ENCODE measurements at regions not wholly inside any gene's neighbourhood (a gene's known extent, or its start where the extent isn't known, plus 50 kb on each side); places are given as distances from the start of the nearest gene placed in this dataset.
"Not testable (repeated sequence)": the region's sequence is repeated elsewhere in the genome, so short reads cannot be mapped to it uniquely, and the experiment has no call there.

DNA sequence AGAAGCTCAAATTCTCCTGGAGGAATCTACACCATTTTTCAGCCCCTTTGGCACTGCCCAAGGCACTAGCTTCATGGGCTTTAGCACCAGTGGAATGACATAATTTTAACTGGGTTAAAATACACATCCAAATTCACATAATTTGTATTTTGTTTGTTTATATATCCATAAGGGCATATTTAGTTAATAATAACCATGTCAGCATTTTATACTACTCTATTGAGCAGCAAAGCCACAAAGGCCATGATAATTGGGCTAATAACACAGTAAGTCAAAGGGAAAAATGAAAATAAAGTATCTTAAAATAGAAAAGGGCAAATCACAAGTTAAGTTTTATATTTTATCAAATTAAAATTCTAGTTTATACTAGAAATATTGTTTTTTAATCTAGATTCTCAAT, 262.7 kb upstream of the TACR3 start:
- DNase-seq, result no peak

DNA sequence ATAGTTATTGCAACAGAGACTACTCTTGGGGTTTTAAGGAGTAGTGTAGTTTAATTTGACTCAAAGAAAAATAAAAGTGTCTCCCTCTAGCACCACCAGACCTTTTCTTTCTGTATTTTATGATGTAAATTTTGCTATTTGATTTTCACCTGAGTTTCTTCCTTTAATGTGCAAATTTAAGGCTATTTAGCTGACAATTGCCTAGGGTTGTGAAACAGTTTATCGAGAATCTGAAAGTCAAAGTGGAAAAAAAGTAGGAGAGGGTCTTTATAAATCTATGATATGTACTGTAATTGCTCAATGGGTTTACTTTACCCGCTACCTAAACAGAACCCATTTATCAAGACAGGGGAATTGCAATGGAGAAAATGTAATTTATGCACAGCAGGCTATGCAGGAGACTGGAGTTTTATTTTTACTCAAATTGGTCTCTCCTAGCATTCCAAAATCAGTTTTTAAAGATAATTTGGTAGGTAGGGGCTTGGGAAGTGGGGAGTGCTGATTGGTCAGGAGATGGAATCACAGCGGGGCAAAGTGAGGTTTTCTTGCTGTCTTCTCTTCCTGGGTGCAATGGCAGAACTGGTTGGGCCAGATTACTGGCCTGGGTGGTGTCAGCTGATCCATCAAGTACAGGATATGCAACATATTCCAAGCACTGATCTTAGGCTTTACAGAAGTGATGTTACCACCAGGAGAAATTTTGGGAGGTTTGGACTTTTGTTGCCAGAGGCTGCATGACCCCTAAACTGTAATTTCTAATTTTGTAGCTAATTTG, 228.6 kb upstream of the TACR3 start:
- no peak for DNase-seq

DNA sequence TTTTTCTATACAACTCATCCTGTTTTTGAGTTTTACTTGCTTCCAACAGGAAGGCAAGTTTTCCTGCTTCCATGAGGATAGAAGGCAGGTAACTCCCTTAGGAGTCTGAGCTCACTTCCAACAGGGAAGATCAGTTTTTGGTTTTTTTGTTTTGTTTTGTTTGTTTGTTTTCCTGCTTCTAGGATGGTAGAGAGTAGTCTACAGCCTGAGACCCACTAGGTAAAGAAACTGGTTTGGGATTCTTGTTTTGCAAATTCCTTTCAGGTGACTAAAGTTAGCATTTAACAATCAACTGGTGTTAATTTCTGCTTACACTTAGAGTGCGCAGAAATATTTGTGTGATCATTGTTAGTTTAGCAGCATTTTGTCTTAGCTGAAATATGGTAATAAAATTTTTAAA, 227.8 kb upstream of the TACR3 start:
- DNase-seq, result no peak

DNA sequence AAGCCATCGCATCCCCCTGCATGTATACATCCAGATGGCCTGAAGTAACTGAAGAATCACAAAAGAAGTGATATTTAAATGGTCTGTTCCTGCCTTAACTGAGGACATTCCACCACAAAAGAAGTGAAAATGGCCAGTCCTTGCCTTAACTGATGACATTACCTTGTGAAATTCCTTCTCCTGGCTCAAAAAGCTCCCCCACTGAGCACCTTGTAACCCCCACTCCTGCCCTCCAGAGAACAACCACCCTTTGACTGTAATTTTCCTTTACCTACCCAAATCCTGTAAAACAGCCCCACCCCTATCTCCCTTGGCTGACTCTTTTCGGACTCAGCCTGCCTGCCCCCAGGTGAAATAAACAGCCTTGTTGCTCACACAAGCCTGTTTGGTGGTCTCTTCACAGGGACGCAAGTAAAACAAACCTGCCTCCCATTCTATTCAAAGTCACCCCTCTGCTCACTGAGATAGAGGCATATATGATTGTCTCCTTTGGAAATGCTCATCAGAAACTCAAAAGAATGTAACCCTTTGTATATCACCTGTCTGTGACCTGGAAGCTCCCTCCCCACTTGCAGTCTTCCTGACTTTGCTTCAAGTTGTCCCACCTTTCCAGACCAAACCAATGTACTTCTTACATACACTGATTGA, 227.0 kb upstream of the TACR3 start:
- not testable (repeated sequence) for DNase-seq

DNA sequence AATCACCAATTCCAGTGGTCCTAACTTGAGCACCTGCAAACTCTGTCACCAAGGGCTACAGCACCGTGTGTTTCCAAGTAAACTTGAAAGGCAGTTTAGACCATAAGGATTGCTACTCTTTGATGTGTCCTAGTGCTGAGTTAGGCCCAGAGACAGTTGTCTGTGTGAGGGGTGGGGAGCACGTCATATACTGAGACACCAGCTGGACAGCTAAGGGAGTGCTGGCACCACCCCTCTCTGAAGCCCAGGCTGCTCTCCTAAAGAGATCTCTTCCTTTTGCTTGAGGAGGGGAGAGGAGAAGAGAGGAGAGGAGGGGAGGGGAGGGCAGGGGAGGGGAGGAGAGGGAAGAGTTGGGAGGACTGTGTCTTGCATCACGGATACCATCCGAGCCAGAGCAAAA, 218.7 kb upstream of the TACR3 start:
- no peak for DNase-seq

DNA sequence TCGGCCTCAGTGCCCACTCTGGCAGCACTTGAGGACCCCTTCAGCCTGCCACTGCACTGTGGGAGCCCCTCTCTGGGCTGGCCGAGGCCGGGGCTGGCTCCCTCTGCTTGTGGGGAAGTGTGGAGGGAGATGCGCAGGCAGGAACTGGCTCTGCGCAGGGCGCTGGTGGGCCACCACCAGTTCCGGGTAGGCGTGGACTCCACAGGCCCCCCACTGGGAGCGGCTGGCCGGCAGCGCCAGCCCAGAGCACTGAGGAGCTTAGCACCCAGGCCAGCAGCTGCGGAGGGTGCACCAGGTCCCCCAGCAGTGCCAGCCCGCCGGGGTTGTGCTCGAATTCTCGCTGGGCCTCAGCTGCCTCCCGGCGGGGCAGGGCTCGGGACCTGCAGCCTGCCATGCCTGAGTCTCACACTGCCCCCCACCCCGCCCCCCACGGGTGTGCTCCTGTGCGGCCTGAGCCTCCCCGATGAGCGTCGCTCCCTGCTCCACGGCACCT, 216.9 kb upstream of the TACR3 start:
- no peak for DNase-seq

DNA sequence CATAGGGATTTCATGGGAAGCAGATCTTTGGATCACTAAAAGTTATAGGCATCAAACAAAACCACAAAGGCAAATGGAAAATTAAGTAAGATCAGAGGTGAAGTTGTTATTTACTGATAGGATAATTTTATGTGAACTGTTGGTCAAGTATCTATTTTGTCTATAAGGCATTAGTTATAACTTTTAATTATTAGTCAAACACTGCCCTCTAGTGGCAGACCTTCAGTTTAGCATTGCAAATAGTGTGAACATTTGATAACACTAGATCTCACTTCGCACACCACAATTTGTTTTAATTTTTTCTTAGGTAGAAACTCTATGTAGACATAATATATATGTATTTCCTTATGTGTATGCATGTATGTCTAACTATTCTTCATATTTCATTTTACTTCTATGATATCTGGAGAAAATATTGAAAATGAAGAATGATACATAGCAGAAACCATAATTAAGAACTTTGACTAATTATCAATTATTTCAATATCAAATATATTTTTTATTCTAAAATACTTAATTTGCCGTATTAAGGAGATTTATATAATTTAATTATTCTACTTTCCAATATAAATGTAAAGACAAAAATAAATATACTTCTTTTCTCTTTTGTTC, 214.5 kb upstream of the TACR3 start:
- DNase-seq, result peak; percentile 25 to 51

DNA sequence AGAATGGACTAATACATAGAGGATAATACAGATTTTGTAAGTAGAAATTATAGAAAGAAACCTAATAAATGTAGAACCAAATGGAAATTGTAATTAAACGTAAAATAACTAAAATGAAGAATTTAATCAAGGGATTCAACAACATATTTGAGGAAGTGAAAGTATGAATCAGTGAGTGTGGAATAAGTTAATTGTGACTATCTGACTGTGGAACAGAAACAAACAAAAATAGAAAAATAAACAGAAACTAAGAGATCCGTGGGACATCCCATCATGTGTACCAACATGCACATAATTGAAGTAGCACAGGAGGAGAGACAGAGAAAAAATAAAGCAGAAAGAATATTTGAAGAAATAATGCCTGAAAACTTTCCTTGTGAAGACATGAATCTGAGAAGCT, 208.6 kb upstream of the TACR3 start:
- no peak for DNase-seq

DNA sequence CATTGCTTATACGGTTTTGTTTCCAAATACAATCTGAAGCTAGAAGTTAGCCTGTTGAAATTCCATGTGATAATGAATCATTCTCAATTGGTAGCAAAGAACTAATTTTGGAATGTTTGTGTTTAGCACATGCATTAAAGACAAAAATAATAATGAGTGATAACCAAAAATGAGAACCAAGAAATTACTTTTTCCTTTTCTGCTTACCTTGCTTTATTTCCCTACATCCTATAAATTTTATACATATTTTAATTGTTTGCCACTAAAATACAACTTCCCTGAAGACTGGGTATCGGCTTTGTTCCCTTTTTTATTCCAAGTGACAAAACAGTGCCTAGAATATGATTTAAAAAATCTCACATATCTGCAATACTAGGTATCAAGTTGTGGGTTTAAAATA, 203.8 kb upstream of the TACR3 start:
- no peak for DNase-seq

DNA sequence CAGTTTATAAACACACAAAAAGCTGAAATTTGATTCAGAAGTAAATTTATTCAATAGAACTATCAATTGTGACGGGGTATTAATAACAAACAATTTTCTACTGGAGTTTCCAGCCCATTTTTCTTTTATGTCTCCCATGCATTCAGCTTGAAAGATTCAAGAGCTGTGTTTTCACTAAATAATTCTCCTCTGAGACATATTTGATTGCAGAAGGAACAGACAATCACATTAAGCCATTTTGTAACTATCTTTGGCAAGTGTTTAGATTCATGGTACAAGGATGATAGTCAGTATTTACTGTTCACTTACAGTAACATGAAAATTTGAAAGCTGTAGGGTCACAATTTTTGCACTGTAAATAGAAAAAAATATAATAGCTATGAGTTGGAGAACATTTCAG, 198.4 kb upstream of the TACR3 start:
- DNase-seq, result no peak

DNA sequence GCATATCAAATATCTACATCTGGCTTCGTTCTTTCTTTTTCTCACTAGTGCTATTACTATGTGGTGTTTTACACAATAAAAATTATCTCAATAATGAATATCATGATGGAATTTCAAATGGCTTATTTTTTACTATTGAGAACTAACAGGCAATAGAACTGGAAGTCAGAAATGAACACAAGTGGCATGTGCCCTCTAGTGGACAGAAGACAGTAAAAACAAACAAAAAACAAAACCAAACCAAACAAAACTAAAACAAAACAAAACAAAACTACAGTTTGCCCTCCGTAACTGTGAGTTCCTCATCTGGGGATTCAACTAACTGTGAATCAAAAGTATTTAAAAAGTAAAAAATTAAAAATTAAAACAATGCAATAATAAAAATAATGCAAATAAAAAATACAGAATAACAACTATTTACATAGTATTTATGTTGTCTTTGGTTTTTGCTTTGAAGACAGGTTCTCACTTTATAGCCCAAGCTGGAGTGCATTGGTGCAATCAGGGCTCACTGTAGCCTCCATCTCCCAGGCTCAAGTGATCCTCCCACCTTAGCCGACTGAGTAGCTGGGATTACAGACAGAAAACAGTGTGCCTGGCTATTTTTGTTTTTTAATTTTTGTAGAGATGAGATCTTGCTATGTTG, 195.6 kb upstream of the TACR3 start:
- peak in 1 of 2 donors; percentile 6 for DNase-seq

DNA sequence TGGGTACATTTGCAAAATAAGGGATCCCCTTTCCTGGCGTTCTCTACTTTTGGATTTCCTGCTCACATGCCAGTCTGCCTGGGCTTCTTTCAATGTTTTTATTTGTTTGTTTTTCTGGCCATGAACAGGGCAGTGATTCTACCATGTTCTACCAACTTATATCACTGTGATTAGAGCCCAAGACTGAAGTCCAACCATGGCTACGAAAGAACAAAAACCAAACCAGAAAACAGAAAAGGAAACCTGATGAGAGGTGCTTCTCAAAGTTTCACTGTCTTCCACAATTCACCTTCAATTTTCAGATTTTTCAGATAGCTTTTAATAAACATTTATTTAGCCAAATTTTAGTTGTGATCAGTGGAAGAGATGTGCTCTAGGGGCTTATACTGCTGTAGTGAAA, 187.6 kb upstream of the TACR3 start:
- DNase-seq, result no peak

DNA sequence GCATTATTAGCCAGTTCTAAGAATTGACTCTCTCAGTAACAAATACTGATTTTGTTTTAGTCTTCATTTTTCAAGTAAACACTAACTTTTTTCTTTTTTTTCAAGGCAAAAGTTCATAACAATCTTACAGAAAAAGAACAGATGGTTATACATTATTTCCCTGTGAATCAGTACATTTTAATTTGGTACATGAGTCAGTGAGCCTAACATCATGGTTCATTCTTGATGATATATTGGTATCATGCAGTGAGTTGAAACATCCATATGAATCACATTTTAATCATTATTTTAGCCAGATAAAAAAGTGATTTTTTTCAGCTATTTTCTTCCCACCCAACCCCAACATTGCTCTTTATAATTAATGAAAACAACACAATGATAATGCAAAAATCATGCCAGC, 184.3 kb upstream of the TACR3 start:
- no peak for DNase-seq

DNA sequence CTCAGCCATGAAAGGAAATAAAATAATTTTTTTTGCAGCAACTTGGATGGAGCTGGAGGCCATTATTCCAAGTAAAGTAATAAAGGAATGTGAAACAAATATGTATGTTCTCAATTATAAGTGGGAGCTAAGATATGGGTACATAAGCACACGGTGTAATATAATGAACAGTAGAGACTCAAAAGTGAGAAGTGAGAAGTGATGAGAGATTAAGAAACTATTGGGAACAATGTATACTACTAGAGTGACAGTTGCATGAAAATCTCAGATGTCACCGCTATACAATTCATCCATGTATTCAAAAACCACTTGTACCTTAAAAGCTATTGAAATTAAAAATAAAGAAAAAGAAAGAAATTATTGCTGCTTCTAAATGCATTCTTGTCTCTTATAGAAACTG, 182.9 kb upstream of the TACR3 start:
- no peak for DNase-seq

DNA sequence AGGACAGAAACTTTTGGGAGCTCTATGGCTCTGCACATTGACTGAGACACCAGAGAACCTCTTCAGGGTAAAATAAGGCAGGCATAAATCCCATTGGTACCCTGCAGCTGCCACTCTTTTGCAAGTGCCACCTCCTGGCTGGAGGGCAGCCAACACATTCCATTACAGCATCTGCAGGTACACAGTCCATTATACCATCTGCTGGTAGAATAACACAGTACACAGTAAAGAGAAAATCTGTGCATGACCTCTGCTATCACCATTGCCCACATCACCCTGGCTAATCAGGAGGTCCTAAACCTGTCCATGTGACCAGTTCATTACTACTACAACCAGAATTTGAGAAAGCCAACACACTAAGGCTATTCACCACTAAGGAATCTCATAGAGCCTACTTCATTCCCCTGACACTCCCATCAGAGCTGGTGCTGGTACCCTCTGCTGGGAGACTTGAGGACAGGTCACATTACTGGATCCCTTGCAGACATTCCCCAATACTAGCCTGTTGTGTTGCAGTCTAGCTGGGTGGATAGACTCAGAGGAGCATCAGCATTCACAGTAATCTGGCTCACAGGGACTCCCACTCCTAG, 176.2 kb upstream of the TACR3 start:
- no peak for DNase-seq

DNA sequence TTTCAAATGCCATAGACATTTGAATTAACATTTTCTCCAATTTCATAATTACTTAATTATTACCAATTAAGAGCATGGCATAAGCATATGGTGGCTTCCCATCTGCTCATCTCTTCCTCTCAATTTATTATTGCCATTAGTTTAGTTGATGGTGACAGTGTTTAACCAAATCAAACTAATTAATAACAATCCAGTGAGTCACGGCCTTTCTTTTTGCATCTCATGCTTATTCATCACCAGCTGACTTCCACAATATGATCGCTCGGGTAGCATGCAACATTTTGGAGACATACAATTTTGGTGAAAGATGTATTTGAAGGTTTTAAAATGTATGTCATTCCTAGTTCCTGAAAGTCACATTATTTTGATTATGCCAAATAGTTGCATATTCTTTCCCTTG, 172.8 kb upstream of the TACR3 start:
- no peak for DNase-seq

DNA sequence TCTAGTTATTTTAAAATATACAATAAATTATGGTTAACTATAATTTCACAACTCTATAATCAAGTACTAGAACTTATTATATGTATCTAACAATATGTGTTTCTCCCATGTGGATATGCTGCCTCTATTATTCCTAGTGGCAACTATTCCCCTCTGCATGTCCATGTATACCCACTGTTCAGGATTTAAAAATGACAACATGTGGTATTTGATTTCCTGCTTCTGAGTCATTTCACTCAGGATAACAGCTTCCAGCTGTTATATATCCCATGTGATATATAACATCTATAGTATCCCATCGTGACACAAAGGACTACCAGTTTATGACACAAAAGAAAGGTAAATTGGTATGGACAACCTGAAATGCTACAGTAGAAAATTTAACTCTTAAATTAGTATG, 167.4 kb upstream of the TACR3 start:
- DNase-seq, result no peak

DNA sequence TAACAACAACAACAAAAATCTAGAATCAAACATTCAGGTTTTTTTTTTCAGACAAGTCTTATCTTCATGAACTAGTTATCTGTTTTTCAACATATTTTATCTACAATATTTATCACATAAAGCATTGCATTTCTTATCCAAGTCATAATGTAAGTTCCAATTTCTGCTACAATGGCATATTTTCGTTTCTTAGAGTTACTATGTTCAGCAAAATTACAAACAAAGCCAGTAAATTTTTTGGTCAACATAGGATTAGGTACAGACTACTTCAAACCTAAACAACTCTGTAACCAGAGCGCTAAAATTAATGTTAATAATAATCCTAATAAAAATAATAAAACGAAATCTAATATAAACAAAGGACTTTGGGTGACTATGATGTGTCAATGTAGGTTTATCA, 165.4 kb upstream of the TACR3 start:
- DNase-seq, result no peak

DNA sequence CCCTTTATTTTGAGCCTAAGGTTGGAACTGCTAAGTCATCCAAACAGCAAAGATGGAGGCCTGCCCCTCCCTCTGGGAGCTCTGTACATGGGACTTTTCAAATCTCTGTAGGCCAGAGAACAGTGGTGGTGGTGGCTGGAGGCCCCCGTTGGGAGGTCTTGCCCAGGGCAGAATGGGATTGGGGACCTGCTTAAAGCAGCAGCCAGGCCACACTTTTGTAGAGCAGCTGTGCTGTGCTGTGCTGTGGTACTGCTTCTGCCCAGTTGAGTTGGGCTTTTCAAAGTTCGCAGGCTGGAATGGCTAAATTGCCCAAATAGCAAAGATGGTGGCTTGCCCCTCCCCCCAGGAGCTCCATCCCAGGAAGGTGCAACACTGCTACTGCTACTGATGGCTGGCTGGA, 147.5 kb upstream of the TACR3 start:
- no peak for DNase-seq

DNA sequence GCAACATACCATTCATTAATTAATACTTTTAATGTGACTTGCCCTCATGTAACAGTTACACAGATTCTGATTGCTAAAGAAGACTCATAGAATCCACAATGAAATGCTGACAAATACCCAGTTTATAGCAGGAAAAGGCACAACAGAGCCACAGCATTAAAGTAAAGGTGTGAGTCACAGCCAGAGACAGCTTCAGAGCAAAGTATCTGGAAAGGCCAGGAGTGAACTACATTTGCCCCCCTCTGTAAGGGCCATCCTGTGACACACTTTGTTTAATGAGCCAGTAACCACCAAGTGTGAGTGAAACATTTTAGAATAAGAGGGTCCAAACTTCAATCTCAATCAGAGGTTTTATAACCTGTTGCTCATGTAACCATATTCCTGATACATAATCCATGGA, 133.8 kb upstream of the TACR3 start:
- no peak for DNase-seq

DNA sequence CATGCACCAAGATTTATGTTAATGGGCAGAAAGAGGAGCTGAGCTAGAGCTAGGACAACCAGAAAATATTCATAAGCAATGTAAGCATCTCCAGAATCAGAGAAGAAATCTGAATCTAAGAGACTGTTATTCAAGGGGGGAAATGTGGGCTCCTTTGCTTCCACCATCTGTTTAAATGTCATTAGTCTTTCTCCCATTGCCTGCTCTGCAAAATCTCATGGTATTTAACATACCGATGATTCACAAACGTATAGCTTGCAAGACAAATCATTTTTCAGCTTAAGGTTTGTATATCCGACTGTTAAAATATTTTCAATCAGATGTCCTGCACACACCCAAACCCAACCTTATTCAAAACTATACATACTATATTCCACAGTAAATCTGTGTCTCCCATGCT, 133.4 kb upstream of the TACR3 start:
- no peak for DNase-seq

DNA sequence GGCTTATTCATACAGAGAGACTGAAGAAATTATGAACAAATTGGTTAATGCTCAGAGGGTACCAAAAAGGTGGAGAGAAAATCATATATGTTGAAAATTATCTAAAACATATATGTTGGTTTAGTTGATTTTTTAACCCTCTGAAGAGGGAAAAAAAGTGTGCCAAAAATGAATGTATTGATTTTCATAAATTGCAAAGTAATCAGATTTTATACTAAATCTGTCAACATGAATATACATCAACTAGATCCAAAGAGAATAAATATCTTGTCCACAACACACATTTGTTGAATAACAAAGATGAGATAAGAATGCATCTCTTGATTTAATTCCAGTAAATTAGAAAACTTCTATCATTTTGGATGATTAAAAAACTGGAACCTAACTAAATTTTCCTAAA, 125.3 kb upstream of the TACR3 start:
- no peak for DNase-seq

DNA sequence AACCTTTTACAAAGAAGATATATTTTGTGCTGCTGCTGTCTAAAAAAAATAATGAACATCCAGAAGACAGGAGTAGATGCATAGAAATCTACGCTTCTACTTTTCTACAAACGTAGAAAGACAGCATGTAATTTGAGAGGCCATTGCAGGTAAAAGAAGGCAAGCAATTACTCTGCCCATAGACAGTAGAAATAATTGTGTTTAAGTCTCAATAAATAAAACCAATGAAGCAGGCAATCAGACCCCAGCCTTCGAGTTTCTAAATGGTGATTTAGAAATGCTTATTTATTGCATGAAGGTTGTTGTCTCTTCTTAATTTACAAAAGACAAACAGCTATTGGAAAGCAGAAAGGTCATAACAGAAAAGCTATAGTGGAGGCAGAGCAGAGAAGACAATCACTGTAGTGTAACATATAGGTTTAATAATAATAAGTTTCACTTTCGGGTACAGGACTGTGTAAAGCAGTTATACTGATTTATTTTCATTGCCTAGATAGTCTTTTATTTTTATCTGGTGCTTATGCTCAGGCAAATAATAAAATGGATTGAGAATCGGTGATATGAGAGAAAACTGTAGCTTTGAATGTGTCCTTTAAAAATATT, 123.0 kb upstream of the TACR3 start:
- DNase-seq, result no peak

Measured in inflammatory macrophage (primary cell).